H9 (cell line): ENCODE measurements at regions not wholly inside any gene's neighbourhood (a gene's known extent, or its start where the extent isn't known, plus 50 kb on each side); places are given as distances from the start of the nearest gene placed in this dataset.

Experiments used
- DNase-seq: peaks from one replicate; pipeline ENCODE4 v3.0.0-alpha.2; 2017
- H2AFZ ChIP-seq: one replicate; pipeline ENCODE4 v1.6.1; 2013; ENCODE audit warnings: mild to moderate bottlenecking, low read length, control low read depth, moderate library complexity
- H2AK5ac ChIP-seq: 2 replicates; pipeline ENCODE4 v1.6.1; 2013; ENCODE audit warnings: low read length, control low read depth, mixed read lengths; ENCODE audit not compliant: insufficient read length
- H2BK120ac ChIP-seq: one replicate; pipeline ENCODE4 v1.6.1; 2013; ENCODE audit warnings: low read depth, mild to moderate bottlenecking, low read length, control low read depth, inconsistent platforms; ENCODE audit not compliant: poor library complexity, severe bottlenecking
- H2BK12ac ChIP-seq: 2 replicates; pipeline ENCODE4 v1.6.1; 2013; ENCODE audit warnings: low read length, control low read depth, mixed read lengths, low read depth; ENCODE audit not compliant: insufficient read length
- H2BK15ac ChIP-seq: 2 replicates; pipeline ENCODE4 v1.6.1; 2013; ENCODE audit warnings: low read depth, low read length, control low read depth
- H2BK20ac ChIP-seq: one replicate; pipeline ENCODE4 v1.6.1; 2013; ENCODE audit warnings: low read depth, mild to moderate bottlenecking, low read length, control low read depth, inconsistent platforms; ENCODE audit not compliant: poor library complexity, severe bottlenecking
- H2BK5ac ChIP-seq: 2 replicates; pipeline ENCODE4 v1.6.1; 2013; ENCODE audit warnings: low read length, control low read depth, mixed read lengths; ENCODE audit not compliant: insufficient read length
- H3K14ac ChIP-seq: 2 replicates; pipeline ENCODE4 v1.6.1; 2013; ENCODE audit warnings: low read length, control low read depth; ENCODE audit not compliant: insufficient read depth
- H3K18ac ChIP-seq: 2 replicates; pipeline ENCODE4 v1.6.1; 2013; ENCODE audit warnings: low read depth, mild to moderate bottlenecking, mixed read lengths, low read length, control low read depth; ENCODE audit not compliant: insufficient read length
- H3K23ac ChIP-seq: 2 replicates; pipeline ENCODE4 v1.6.1; 2013; ENCODE audit warnings: low read length, control low read depth, mixed read lengths, low read depth; ENCODE audit not compliant: insufficient read length
- H3K23me2 ChIP-seq: 2 replicates; pipeline ENCODE4 v1.6.1; 2013; ENCODE audit warnings: low read depth, mild to moderate bottlenecking, mixed read lengths, low read length, control low read depth; ENCODE audit not compliant: insufficient read length, poor library complexity, severe bottlenecking
- H3K27ac ChIP-seq: 2 replicates; pipeline ENCODE4 v1.5.1; 2013; ENCODE audit warnings: low read length, control low read depth, mixed read lengths, low read depth; ENCODE audit not compliant: insufficient read length
- H3K27me3 ChIP-seq: 2 replicates; pipeline ENCODE4 v1.6.1; 2013; ENCODE audit warnings: low read length, control low read depth, inconsistent platforms; ENCODE audit not compliant: insufficient read depth
- H3K4ac ChIP-seq: 2 replicates; pipeline ENCODE4 v1.6.1; 2013; ENCODE audit warnings: low read depth, mild to moderate bottlenecking, control low read depth, inconsistent platforms, low read length, moderate library complexity
- H3K4me1 ChIP-seq: 2 replicates; pipeline ENCODE4 v1.6.1; 2013; ENCODE audit warnings: low read length, control low read depth, inconsistent platforms; ENCODE audit not compliant: insufficient read depth
- H3K4me2 ChIP-seq: 2 replicates; pipeline ENCODE4 v1.6.1; 2013; ENCODE audit warnings: low read length, control low read depth, mixed read lengths; ENCODE audit not compliant: insufficient read length, insufficient read depth
- H3K56ac ChIP-seq: 2 replicates; pipeline ENCODE4 v1.6.1; 2013; ENCODE audit warnings: low read depth, mild to moderate bottlenecking, mixed read lengths, low read length, control low read depth; ENCODE audit not compliant: insufficient read length
- H3K79me1 ChIP-seq: 2 replicates; pipeline ENCODE4 v1.6.1; 2013; ENCODE audit warnings: low read depth, mild to moderate bottlenecking, moderate library complexity, low read length, control low read depth, inconsistent platforms; ENCODE audit not compliant: insufficient read depth, poor library complexity, severe bottlenecking
- H3K79me2 ChIP-seq: 2 replicates; pipeline ENCODE4 v1.6.1; 2013; ENCODE audit warnings: low read length, control low read depth, inconsistent platforms; ENCODE audit not compliant: insufficient read depth
- H3K9ac ChIP-seq: 2 replicates; pipeline ENCODE4 v1.6.1; 2013; ENCODE audit warnings: low read length, control low read depth, mixed read lengths; ENCODE audit not compliant: insufficient read length; ENCODE audit errors: extremely low read depth
- H3K9me3 ChIP-seq: one replicate; pipeline ENCODE4 v1.6.1; 2013; ENCODE audit warnings: low read depth, low read length, inconsistent platforms; ENCODE audit not compliant: control insufficient read depth
- H3T11ph ChIP-seq: one replicate; pipeline ENCODE4 v1.6.1; 2013; ENCODE audit warnings: mild to moderate bottlenecking, low read length, control low read depth, inconsistent platforms
- H4K20me1 ChIP-seq: one replicate; pipeline ENCODE4 v1.6.1; 2013; ENCODE audit not compliant: control insufficient read depth, insufficient read length, insufficient read depth
- H4K5ac ChIP-seq: 2 replicates; pipeline ENCODE4 v1.6.1; 2013; ENCODE audit warnings: low read depth, mild to moderate bottlenecking, mixed read lengths, low read length, control low read depth; ENCODE audit not compliant: insufficient read length
- H4K8ac ChIP-seq: replicated peaks from 2 replicates; pipeline ENCODE4 v1.6.1; 2013; ENCODE audit warnings: low read length, control low read depth, mixed read lengths, low read depth; ENCODE audit not compliant: insufficient read length
- H4K91ac ChIP-seq: 2 replicates; pipeline ENCODE4 v1.6.1; 2013; ENCODE audit warnings: low read depth, mild to moderate bottlenecking, moderate library complexity, mixed read lengths, low read length, control low read depth; ENCODE audit not compliant: insufficient read length
- H3K27ac Mint-ChIP-seq, 3 experiments: 2 replicates in 2 of 3; 3 replicates in 1 of 3; pipeline ENCODE4 v1.8.0; 2020 to 2021; ENCODE audit warnings: mixed read lengths in 3 of 3, mild to moderate bottlenecking in 1 of 3, moderate library complexity in 1 of 3
- H3K27me3 Mint-ChIP-seq: 2 replicates; pipeline ENCODE4 v1.8.0; 2021; ENCODE audit warnings: low read depth, mild to moderate bottlenecking, moderate library complexity, mixed read lengths
- H3K36me3 Mint-ChIP-seq, 3 experiments: 2 replicates in 2 of 3; 3 replicates in 1 of 3; pipeline ENCODE4 v1.8.0; 2020 to 2021; ENCODE audit warnings: low read depth in 3 of 3, mixed read lengths in 3 of 3; ENCODE audit not compliant: insufficient read depth in 1 of 3
- H3K4me1 Mint-ChIP-seq, 2 experiments: 2 replicates each; pipeline ENCODE4 v1.8.0; 2020; ENCODE audit warnings: mixed read lengths in 2 of 2
- H3K4me3 Mint-ChIP-seq, 2 experiments: 2 replicates in 1 of 2; 3 replicates in 1 of 2; pipeline ENCODE4 v1.8.0; 2020 to 2021; ENCODE audit warnings: mild to moderate bottlenecking in 2 of 2, mixed read lengths in 2 of 2, moderate library complexity in 1 of 2
- H3K9me3 Mint-ChIP-seq, 2 experiments: 2 replicates in 1 of 2; 3 replicates in 1 of 2; pipeline ENCODE4 v1.8.0; 2020; ENCODE audit warnings: mild to moderate bottlenecking in 2 of 2, mixed read lengths in 2 of 2, moderate library complexity in 1 of 2
- WGBS: extraction: QIAGEN DNeasy Blood & Tissue Kit; methylation state at CpG from one replicate; pipeline ENCODE4 v1.1.7; 2013; ENCODE audit warnings: missing lambda C conversion rate, low lambda C conversion rate, mixed read lengths; ENCODE audit not compliant: insufficient read length; ENCODE audit errors: extremely low coverage; 5-methylcytosine and 5-hydroxymethylcytosine counted together
- TF ChIP-seq, protein P1 (sequence below): fragments of 200-600 bp; sonication (generic); conservative IDR thresholded peaks from 3 replicates; pipeline ENCODE4 v1.8.0; 2021; ENCODE audit warnings: antibody characterized with exemption, mild to moderate bottlenecking

DNA sequence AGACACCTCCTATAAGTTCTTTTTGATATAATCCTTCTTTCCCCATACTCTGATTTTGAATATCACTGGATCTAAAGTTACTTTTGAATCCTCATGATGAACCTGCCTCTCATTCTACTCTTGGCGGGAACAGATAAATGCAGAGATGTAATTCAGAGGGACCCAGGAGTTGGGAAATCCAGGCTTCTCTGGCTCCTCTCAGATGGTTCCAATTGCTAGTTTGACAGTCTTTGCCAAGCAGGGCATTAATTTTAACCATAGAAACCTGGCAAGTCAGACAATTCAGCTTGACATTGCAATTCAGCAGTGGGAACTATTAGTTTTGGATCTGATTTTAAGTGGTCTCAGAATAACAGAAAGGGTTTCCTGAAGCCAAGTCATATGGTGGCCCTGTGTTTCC is 67.3 kb upstream of the KLF12 start:
- TF ChIP-seq, protein P1, sequence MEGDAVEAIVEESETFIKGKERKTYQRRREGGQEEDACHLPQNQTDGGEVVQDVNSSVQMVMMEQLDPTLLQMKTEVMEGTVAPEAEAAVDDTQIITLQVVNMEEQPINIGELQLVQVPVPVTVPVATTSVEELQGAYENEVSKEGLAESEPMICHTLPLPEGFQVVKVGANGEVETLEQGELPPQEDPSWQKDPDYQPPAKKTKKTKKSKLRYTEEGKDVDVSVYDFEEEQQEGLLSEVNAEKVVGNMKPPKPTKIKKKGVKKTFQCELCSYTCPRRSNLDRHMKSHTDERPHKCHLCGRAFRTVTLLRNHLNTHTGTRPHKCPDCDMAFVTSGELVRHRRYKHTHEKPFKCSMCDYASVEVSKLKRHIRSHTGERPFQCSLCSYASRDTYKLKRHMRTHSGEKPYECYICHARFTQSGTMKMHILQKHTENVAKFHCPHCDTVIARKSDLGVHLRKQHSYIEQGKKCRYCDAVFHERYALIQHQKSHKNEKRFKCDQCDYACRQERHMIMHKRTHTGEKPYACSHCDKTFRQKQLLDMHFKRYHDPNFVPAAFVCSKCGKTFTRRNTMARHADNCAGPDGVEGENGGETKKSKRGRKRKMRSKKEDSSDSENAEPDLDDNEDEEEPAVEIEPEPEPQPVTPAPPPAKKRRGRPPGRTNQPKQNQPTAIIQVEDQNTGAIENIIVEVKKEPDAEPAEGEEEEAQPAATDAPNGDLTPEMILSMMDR: no peak
- Histone ChIP-seq H3K27me3 (no peaks in the 10 kb centered on the region), H2BK5ac (no peak overlapping the region), H3K9ac (no peak overlapping the region), H3K14ac (no peak overlapping the region), H3T11ph (no peak overlapping the region), H3K18ac (no peak overlapping the region), H2BK120ac (no peak overlapping the region), H3K9me3 (no peaks in the 10 kb centered on the region), H4K20me1 (no peaks in the 10 kb centered on the region), H3K23me2 (no peaks in the 10 kb centered on the region), H3K79me1 (no peaks in the 10 kb centered on the region), H3K27ac (no peak overlapping the region), H2AFZ (no peak overlapping the region), H4K8ac (no peak overlapping the region), H4K91ac (no peak overlapping the region), H2BK12ac (no peak overlapping the region), H3K4me2 (no peak overlapping the region), H4K5ac (no peak overlapping the region), H3K4me1 (no peaks in the 10 kb centered on the region), H2BK15ac (no peak overlapping the region), H2AK5ac (no peak overlapping the region), H3K23ac (no peak overlapping the region), H3K79me2 (no peaks in the 10 kb centered on the region), H3K56ac (no peak overlapping the region), H3K4ac (no peak overlapping the region), H2BK20ac (no peak overlapping the region)
- DNase-seq: no peak
- Mint-ChIP-seq H3K4me1 (peaks cover 7 to 8% of the 10 kb centered on the region in 2 experiments), H3K4me3 (no peak overlapping the region), H3K27me3 (no peaks in the 10 kb centered on the region), H3K27ac (no peak overlapping the region), H3K9me3 (peaks cover 3 to 18% of the 10 kb centered on the region in 2 experiments), H3K36me3 (peaks cover 0 to 15% (median 5%) of the 10 kb centered on the region in 3 experiments; a peak in 2 of 7 replicates)
- WGBS: no CpG with 5 or more reads among the region's 1 CpG
